GM23338 (cell line): ENCODE measurements at regions not wholly inside any gene's neighbourhood (a gene's known extent, or its start where the extent isn't known, plus 50 kb on each side); places are given as distances from the start of the nearest gene placed in this dataset.

ENCODE experiments used
- ATAC-seq: fragments of 200-7000 bp; cut with Tn5 transposase; 3 replicates; pipeline ENCODE4 v1.9.1; 2020
- DNase-seq: peaks from one replicate; pipeline ENCODE4 v3.0.0-alpha.2; 2015; ENCODE audit warnings: low spot score
- H2AFZ ChIP-seq: fragments of 200-600 bp; sonication (generic); 2 replicates; pipeline ENCODE4 v1.8.0; 2016; ENCODE audit warnings: antibody characterized with exemption, mild to moderate bottlenecking, moderate library complexity
- H3F3A ChIP-seq: fragments of 200-600 bp; sonication (generic); replicated peaks from 2 replicates; pipeline ENCODE4 v1.8.0; 2017; ENCODE audit warnings: antibody characterized with exemption, mixed run types, low read depth
- H3K27ac ChIP-seq: fragments of 200-600 bp; sonication (generic); 2 replicates; pipeline ENCODE4 v1.6.1; 2016; ENCODE audit warnings: low read depth
- H3K27me3 ChIP-seq: fragments of 200-600 bp; sonication (generic); 2 replicates; pipeline ENCODE4 v1.8.0; 2016; ENCODE audit warnings: mild to moderate bottlenecking, mixed run types, moderate library complexity; ENCODE audit not compliant: insufficient read depth
- H3K36me3 ChIP-seq: fragments of 200-600 bp; sonication (generic); 2 replicates; pipeline ENCODE4 v1.8.0; 2016; ENCODE audit warnings: mild to moderate bottlenecking; ENCODE audit not compliant: insufficient read depth
- H3K4me1 ChIP-seq: fragments of 200-600 bp; sonication (generic); 2 replicates; pipeline ENCODE4 v1.8.0; 2016; ENCODE audit warnings: mild to moderate bottlenecking, moderate library complexity; ENCODE audit not compliant: insufficient read depth
- H3K4me2 ChIP-seq: fragments of 200-600 bp; sonication (generic); 2 replicates; pipeline ENCODE4 v1.7.1; 2017; ENCODE audit warnings: mixed run types
- H3K4me3 ChIP-seq: fragments of 200-600 bp; sonication (generic); 2 replicates; pipeline ENCODE4 v1.6.1; 2016; ENCODE audit warnings: mixed run types
- H3K79me2 ChIP-seq: fragments of 200-600 bp; sonication (generic); replicated peaks from 2 replicates; pipeline ENCODE4 v1.8.0; 2017; ENCODE audit warnings: mild to moderate bottlenecking; ENCODE audit not compliant: insufficient read depth
- H3K9me2 ChIP-seq: fragments of 200-600 bp; sonication (generic); 2 replicates; pipeline ENCODE4 v1.8.0; 2017; ENCODE audit not compliant: insufficient read depth
- H4K20me1 ChIP-seq: fragments of 200-600 bp; sonication (generic); replicated peaks from 2 replicates; pipeline ENCODE4 v1.8.0; 2017; ENCODE audit warnings: mild to moderate bottlenecking; ENCODE audit not compliant: insufficient read depth
- H3K27ac Mint-ChIP-seq: 2 replicates; pipeline ENCODE4 v1.8.0; 2020; ENCODE audit warnings: inconsistent platforms, mild to moderate bottlenecking, moderate library complexity, mixed read lengths
- H3K27me3 Mint-ChIP-seq: 3 replicates; pipeline ENCODE4 v1.8.0; 2022; ENCODE audit warnings: low read depth, mild to moderate bottlenecking, moderate library complexity, mixed read lengths, inconsistent platforms; ENCODE audit not compliant: insufficient read depth, poor library complexity
- H3K36me3 Mint-ChIP-seq: 3 replicates; pipeline ENCODE4 v1.8.0; 2021; ENCODE audit warnings: low read depth, mild to moderate bottlenecking, inconsistent platforms, moderate library complexity, mixed read lengths
- H3K4me1 Mint-ChIP-seq: 3 replicates; pipeline ENCODE4 v1.8.0; 2020; ENCODE audit warnings: mild to moderate bottlenecking, inconsistent platforms, mixed read lengths
- H3K4me3 Mint-ChIP-seq: 3 replicates; pipeline ENCODE4 v1.8.0; 2021; ENCODE audit warnings: moderate library complexity, mild to moderate bottlenecking, inconsistent platforms, mixed read lengths
- H3K9me3 Mint-ChIP-seq: 3 replicates; pipeline ENCODE4 v1.8.0; 2020; ENCODE audit warnings: moderate library complexity, mild to moderate bottlenecking, inconsistent platforms, mixed read lengths
- CTCF ChIP-seq, 2 experiments: fragments of 200-600 bp in 1 of 2; sonication (generic) in 1 of 2; conservative IDR thresholded peaks; 2 replicates each; pipeline versions ENCODE4 v1.5.1 to v1.6.1; 2016 to 2017; ENCODE audit warnings: antibody characterized with exemption in 2 of 2, low read depth in 2 of 2, mild to moderate bottlenecking in 2 of 2, moderate library complexity in 1 of 2
- EZH2 ChIP-seq: fragments of 200-600 bp; sonication (generic); IDR thresholded peaks from one replicate; pipeline ENCODE4 v1.8.0; 2017; ENCODE audit warnings: antibody characterized with exemption, mild to moderate bottlenecking, low read depth; ENCODE audit not compliant: unreplicated experiment
- EZH2phosphoT487 ChIP-seq: fragments of 200-600 bp; sonication (generic); IDR thresholded peaks from one replicate; pipeline ENCODE4 v1.8.1; 2018; ENCODE audit warnings: antibody characterized with exemption; ENCODE audit not compliant: unreplicated experiment
- JUNB ChIP-seq: IDR thresholded peaks from one replicate; pipeline ENCODE4 v1.6.1; 2016; ENCODE audit warnings: antibody characterized with exemption; ENCODE audit not compliant: unreplicated experiment
- POLR2AphosphoS5 ChIP-seq: IDR thresholded peaks from 2 replicates; pipeline ENCODE4 v1.6.1; 2016; ENCODE audit warnings: antibody characterized with exemption, low read depth
- TF ChIP-seq, protein P1 (sequence below): IDR thresholded peaks from one replicate; pipeline ENCODE4 v1.6.1; 2018; ENCODE audit warnings: antibody characterized with exemption; ENCODE audit not compliant: unreplicated experiment
- TF ChIP-seq, protein P2 (sequence below): IDR thresholded peaks from 2 replicates; pipeline ENCODE4 v1.6.1; 2016; ENCODE audit warnings: antibody characterized with exemption

DNA sequence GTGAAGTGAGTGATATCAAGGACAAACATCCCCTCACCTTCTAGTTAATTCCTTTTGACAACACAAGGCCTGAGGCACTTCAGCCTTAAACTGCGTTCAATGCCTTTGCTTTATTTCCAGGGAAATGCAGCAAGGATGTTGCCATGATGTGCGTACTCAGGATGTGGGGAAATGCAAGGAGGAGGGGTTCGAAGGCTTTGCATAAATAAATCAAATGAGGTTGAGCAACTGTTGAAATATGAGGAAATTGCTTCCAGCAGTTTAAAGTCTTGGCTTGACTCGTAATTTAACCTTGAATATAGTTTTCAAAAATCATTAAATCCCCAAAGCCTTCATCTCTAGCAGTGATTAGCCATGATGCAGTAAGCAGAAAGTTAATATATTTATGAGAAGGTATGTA lies 81.8 kb upstream of the CCL2 start:
- Histone ChIP-seq H2AFZ (no peak overlapping the region), H3K9me2 (peaks cover 37% of the 10 kb centered on the region), H3K36me3 (no peaks in the 10 kb centered on the region), H3K27ac (no peak overlapping the region), H3F3A (no peaks in the 10 kb centered on the region), H3K27me3 (no peaks in the 10 kb centered on the region), H3K4me2 (no peak overlapping the region), H3K79me2 (no peaks in the 10 kb centered on the region), H4K20me1 (no peaks in the 10 kb centered on the region), H3K4me3 (no peak overlapping the region), H3K4me1 (peaks cover 8% of the 10 kb centered on the region; the same call in 1 of the 2 replicates)
- peaks cover 20% of the 10 kb centered on the region for H3K4me1 Mint-ChIP-seq
- no peak for ATAC-seq
- no peak overlapping the region for H3K4me3 Mint-ChIP-seq
- H3K27me3 Mint-ChIP-seq, result no peaks in the 10 kb centered on the region
- TF ChIP-seq, protein P1, sequence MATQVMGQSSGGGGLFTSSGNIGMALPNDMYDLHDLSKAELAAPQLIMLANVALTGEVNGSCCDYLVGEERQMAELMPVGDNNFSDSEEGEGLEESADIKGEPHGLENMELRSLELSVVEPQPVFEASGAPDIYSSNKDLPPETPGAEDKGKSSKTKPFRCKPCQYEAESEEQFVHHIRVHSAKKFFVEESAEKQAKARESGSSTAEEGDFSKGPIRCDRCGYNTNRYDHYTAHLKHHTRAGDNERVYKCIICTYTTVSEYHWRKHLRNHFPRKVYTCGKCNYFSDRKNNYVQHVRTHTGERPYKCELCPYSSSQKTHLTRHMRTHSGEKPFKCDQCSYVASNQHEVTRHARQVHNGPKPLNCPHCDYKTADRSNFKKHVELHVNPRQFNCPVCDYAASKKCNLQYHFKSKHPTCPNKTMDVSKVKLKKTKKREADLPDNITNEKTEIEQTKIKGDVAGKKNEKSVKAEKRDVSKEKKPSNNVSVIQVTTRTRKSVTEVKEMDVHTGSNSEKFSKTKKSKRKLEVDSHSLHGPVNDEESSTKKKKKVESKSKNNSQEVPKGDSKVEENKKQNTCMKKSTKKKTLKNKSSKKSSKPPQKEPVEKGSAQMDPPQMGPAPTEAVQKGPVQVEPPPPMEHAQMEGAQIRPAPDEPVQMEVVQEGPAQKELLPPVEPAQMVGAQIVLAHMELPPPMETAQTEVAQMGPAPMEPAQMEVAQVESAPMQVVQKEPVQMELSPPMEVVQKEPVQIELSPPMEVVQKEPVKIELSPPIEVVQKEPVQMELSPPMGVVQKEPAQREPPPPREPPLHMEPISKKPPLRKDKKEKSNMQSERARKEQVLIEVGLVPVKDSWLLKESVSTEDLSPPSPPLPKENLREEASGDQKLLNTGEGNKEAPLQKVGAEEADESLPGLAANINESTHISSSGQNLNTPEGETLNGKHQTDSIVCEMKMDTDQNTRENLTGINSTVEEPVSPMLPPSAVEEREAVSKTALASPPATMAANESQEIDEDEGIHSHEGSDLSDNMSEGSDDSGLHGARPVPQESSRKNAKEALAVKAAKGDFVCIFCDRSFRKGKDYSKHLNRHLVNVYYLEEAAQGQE, result no peak
- no peak for TF ChIP-seq CTCF (conservative IDR thresholded peaks at IDR 0.05; ENCODE audit: low read depth in 2 of 2)
- DNase-seq, result no peak
- H3K36me3 Mint-ChIP-seq, result peaks cover 5% of the 10 kb centered on the region; the same call in 2 of the 3 replicates
- H3K9me3 Mint-ChIP-seq, result peaks cover 12% of the 10 kb centered on the region
- no peak overlapping the region for H3K27ac Mint-ChIP-seq

DNA sequence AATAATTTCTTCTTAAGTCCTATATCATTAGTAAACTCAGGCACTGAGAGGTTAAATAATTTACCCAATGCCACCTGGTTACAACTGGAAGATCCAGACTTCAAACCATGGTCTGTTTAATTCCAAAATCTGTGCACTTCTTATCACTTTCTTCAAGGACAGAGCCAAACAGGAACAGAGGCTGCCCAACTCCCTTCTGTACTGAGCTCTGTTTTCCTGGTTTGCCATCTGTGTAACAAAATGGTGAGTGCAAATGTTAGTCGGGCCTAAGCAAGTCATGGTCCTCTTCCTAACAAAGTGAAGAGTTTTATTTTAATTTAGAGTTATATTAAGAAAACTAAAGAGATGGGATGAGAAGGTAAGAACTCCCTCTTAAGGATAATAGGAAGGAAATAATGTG lies 80.6 kb upstream of the CCL2 start:
- peaks cover 30% of the 10 kb centered on the region for H3K4me1 Mint-ChIP-seq
- no peak overlapping the region for H3K4me2 ChIP-seq
- no peak overlapping the region for H3K27ac ChIP-seq
- no peak overlapping the region for H3K4me3 Mint-ChIP-seq
- no peak for ATAC-seq
- H3K4me1 ChIP-seq, result peaks cover 18% of the 10 kb centered on the region
- no peaks in the 10 kb centered on the region for H3K36me3 ChIP-seq
- peaks cover 12% of the 10 kb centered on the region for H3K9me3 Mint-ChIP-seq
- TF ChIP-seq, protein P1, result no peak
- TF ChIP-seq JUNB (no peak), EZH2 (no peak), POLR2AphosphoS5 (no peak), EZH2phosphoT487 (no peak)
- TF ChIP-seq, protein P2, sequence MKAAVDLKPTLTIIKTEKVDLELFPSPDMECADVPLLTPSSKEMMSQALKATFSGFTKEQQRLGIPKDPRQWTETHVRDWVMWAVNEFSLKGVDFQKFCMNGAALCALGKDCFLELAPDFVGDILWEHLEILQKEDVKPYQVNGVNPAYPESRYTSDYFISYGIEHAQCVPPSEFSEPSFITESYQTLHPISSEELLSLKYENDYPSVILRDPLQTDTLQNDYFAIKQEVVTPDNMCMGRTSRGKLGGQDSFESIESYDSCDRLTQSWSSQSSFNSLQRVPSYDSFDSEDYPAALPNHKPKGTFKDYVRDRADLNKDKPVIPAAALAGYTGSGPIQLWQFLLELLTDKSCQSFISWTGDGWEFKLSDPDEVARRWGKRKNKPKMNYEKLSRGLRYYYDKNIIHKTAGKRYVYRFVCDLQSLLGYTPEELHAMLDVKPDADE, result no peak
- H3K27ac Mint-ChIP-seq, result no peak overlapping the region
- H3K9me2 ChIP-seq, result peaks cover 37% of the 10 kb centered on the region
- no peaks in the 10 kb centered on the region for H3K79me2 ChIP-seq
- no peak overlapping the region for H3K4me3 ChIP-seq
- no peak for DNase-seq
- H3K27me3 ChIP-seq, result no peaks in the 10 kb centered on the region
- H3K27me3 Mint-ChIP-seq, result no peaks in the 10 kb centered on the region
- H3F3A ChIP-seq, result 0 out of 2 replicates have a peak, but pooled peaks cover 3% of the 10 kb centered on the region
- H2AFZ ChIP-seq, result no peak overlapping the region
- peaks cover 5% of the 10 kb centered on the region; the same call in 2 of the 3 replicates for H3K36me3 Mint-ChIP-seq
- H4K20me1 ChIP-seq, result no peaks in the 10 kb centered on the region
